Activated CD4-positive, alpha-beta T cell treated with anti-CD3 and anti-CD28 coated beads, Interleukin-2, amount 10 ng/mL, durations not matched to agents 7 days and 5 days (primary cell): ENCODE measurements at regions not wholly inside any gene's neighbourhood (a gene's known extent, or its start where the extent isn't known, plus 50 kb on each side); places are given as distances from the start of the nearest gene placed in this dataset.
"Not testable (repeated sequence)": the region's sequence is repeated elsewhere in the genome, so short reads cannot be mapped to it uniquely, and the experiment has no call there.

Experiments
- CTCF ChIA-PET: fragments of 350-600 bp; sonication (Branson Sonifier 250); formaldehyde crosslinking; loops from one replicate; lab custom pipeline; 2021; ENCODE audit warnings: antibody characterized with exemption; lab: Charles Lee
- POLR2A ChIA-PET: fragments of 350-600 bp; sonication (Branson Sonifier 250); formaldehyde crosslinking; loops from one replicate; lab custom pipeline; 2021; ENCODE audit warnings: antibody characterized with exemption; lab: Charles Lee
- DNase-seq: peaks from one replicate; pipeline ENCODE4 v3.0.0-alpha.2; 2020
- H3K27ac Mint-ChIP-seq: one replicate; pipeline ENCODE4 v1.8.0; 2021; ENCODE audit warnings: mild to moderate bottlenecking, moderate library complexity, mixed read lengths
- H3K27me3 Mint-ChIP-seq: one replicate; pipeline ENCODE4 v1.8.0; 2021; ENCODE audit warnings: mixed read lengths
- H3K36me3 Mint-ChIP-seq: one replicate; pipeline ENCODE4 v1.8.0; 2021; ENCODE audit warnings: low read depth, mixed read lengths
- H3K4me1 Mint-ChIP-seq: one replicate; pipeline ENCODE4 v1.8.0; 2021; ENCODE audit warnings: mixed read lengths
- H3K4me3 Mint-ChIP-seq: one replicate; pipeline ENCODE4 v1.8.0; 2021; ENCODE audit warnings: mild to moderate bottlenecking, moderate library complexity, mixed read lengths
- H3K9me3 Mint-ChIP-seq: one replicate; pipeline ENCODE4 v1.8.0; 2021; ENCODE audit warnings: mixed read lengths

DNA sequence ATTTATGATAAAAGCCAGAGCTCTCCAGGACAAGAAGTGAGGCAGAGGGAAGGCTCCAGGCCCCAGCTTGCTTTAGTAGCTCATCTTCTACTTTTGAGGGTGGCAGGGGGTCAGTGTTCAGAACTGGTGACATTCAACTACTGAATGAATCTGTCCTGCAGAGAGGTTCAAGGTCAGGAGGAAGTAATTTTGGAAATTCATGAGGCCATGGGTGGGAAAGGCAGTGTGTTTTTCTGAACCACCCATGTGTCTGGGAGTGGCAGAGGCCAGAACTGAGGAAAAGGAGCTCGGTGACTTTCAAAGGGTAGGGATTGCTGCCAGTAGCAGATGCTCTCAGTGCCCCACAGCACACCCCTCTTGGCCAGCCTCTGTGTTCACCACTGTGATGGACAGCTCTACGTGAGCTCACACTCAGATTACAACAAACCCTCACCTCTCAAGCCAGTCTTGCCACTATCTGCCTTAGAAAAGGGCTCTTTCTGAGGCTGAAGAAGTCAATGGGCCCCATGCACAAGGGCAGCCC is 571.2 kb downstream of the RAB28 start:
- H3K27ac Mint-ChIP-seq = no peak overlapping the region
- H3K9me3 Mint-ChIP-seq = peaks cover 6% of the 10 kb centered on the region
- no peaks in the 10 kb centered on the region for H3K4me1 Mint-ChIP-seq
- no peak overlapping the region for H3K4me3 Mint-ChIP-seq
- ChIA-PET CTCF (no interaction called here), POLR2A (no interaction called here)
- H3K36me3 Mint-ChIP-seq = no peaks in the 10 kb centered on the region
- no peaks in the 10 kb centered on the region for H3K27me3 Mint-ChIP-seq
- DNase-seq = no peak

DNA sequence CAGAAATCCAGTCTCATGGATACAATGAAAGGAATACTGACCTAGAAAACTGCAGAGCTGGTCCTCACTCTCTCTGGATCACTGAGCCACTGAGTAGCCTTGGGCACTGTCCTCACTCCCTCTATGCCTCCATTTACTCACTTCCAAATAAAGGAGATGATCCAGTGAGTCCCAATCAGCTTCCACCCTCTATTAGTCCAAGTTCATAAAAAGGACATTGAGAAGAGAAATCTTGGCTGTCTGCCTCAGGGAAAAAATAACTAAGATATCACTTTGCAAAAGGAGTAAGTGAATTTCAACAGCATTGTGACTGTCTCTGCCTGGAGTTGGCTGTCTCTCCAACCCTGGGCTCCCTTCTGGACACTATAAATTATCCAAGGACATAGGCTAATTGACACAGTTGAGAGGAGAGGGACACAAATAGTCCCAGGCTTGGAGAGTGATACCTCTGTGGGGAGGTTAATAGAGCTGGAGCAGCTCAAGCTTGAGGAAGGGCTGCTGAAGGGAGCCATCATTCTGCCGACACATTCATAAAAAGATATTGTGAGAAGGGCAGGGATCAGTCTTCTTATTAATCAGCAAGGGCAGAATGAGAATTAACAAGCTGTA is 572.3 kb downstream of the RAB28 start:
- CTCF ChIA-PET = no interaction called here

DNA sequence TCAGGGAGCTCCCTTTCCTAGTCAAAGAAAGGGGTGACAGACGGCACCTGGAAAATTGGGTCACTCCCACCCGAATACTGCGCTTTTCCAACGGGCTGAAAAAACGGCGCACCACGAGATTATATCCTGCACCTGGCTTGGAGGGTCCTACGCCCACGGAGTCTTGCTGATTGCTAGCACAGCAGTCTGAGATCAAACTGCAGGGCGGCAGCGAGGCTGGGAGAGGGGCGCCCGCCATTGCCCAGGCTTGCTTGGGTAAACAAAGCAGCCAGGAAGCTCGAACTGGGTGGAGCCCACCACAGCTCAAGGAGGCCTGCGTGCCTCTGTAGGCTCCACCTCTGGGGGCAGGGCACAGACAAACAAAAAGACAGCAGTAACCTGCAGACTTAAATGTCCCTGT is 580.5 kb downstream of the RAB28 start:
- DNase-seq, H3K36me3 Mint-ChIP-seq, POLR2A ChIA-PET, H3K9me3 Mint-ChIP-seq, CTCF ChIA-PET, H3K27ac Mint-ChIP-seq, H3K27me3 Mint-ChIP-seq, H3K4me3 Mint-ChIP-seq, H3K4me1 Mint-ChIP-seq: not testable (repeated sequence)

More for the DNA sequence above, 572.3 kb downstream of the RAB28 start:
- Mint-ChIP-seq H3K27me3 (no peaks in the 10 kb centered on the region), H3K27ac (no peak overlapping the region), H3K9me3 (peaks cover 6% of the 10 kb centered on the region), H3K4me3 (no peak overlapping the region), H3K36me3 (no peaks in the 10 kb centered on the region), H3K4me1 (no peaks in the 10 kb centered on the region)
- no peak for DNase-seq
- POLR2A ChIA-PET = no interaction called here

DNA sequence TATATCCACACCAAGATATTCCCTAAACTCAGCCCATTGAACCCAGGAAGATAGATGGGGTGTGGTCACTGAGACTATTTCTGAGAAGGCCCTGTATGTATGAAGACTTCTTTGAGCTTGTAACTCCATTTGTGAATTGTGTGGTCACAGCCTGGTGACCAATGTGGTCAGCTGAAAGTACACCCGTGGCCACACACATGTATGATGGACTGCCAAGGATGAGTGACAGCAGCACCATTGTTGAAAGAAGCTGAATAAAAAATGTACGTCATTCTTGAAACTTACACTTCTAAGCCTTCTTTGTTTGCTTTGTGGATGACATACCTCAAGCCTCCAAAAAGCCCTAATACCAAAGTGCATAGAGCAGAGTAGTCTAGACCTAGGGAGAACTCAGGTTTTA is 581.4 kb downstream of the RAB28 start:
- CTCF ChIA-PET = no interaction called here
- no peaks in the 10 kb centered on the region for H3K4me1 Mint-ChIP-seq
- H3K36me3 Mint-ChIP-seq = no peaks in the 10 kb centered on the region
- DNase-seq = no peak
- H3K4me3 Mint-ChIP-seq = no peak overlapping the region
- H3K27ac Mint-ChIP-seq = no peak overlapping the region
- POLR2A ChIA-PET = no interaction called here
- H3K27me3 Mint-ChIP-seq = no peaks in the 10 kb centered on the region
- peaks cover 4% of the 10 kb centered on the region for H3K9me3 Mint-ChIP-seq

DNA sequence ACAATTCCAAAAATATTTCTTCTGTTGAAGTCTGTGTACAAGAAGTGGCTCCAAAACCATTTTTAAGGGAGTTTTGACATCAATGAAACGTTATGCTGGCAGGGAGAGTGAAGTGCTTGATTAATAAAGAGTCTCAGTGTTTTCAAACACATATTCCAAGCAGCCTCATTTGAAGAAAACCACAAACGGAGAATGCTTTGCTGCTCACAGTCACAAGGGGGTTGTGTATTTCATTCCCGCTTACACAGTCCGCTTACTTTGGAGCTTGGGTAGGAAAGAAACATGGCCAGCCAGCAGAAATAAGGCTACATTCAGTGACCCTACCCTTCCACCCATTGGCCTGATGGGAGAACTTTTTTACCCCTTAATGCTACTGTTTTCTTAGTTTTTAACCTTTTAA is 586.2 kb downstream of the RAB28 start:
- Mint-ChIP-seq H3K27ac (no peak overlapping the region), H3K9me3 (peaks cover 4% of the 10 kb centered on the region), H3K36me3 (no peaks in the 10 kb centered on the region), H3K4me3 (no peak overlapping the region), H3K27me3 (no peaks in the 10 kb centered on the region), H3K4me1 (no peaks in the 10 kb centered on the region)
- CTCF ChIA-PET = no interaction called here
- DNase-seq = no peak
- POLR2A ChIA-PET = no interaction called here

DNA sequence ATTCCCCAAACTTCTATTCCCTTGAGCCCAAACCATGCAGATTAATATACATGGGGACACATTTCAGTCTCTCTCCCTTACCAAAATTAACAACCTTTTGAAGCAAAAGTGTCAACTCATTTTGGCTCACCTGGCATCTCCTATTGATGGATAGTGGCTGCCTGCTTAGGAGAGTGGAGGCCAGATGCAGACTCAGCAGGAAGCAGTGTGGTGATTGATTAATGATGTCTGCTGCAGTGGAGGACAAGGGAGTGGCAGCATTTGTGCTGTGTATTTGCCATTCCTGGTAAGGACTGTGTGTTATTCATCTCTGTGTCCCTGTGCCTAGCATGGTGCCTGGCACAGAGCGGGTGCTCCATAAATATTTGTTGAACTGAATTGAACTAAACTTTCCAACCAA is 590.1 kb downstream of the RAB28 start:
- Mint-ChIP-seq H3K36me3 (no peaks in the 10 kb centered on the region), H3K4me3 (no peak overlapping the region), H3K9me3 (no peaks in the 10 kb centered on the region), H3K4me1 (no peaks in the 10 kb centered on the region), H3K27ac (no peak overlapping the region), H3K27me3 (no peaks in the 10 kb centered on the region)
- ChIA-PET POLR2A (no interaction called here), CTCF (no interaction called here)
- no peak for DNase-seq

DNA sequence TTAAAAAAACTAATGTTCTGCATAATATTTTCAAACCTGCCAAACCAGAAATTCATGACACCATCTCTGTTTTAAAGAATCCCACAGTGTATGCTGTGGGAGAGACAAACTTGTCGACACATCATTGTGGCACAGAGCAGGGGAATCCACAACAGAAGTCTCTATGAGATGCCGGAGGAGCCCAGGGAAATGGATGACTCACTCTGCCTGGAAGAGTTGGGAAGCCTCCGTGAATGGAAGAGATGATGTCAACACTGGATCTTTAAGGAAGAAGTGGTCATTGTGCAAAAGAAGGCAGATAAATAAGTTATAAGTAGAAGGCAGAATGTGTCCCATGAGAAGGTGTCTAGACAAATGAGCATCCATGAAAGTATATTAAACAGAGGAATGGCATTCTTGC is 595.1 kb downstream of the RAB28 start:
- POLR2A ChIA-PET = no interaction called here
- no peak overlapping the region for H3K4me3 Mint-ChIP-seq
- peaks cover 9% of the 10 kb centered on the region for H3K9me3 Mint-ChIP-seq
- no peaks in the 10 kb centered on the region for H3K36me3 Mint-ChIP-seq
- H3K27ac Mint-ChIP-seq = no peak overlapping the region
- H3K27me3 Mint-ChIP-seq = no peaks in the 10 kb centered on the region
- no peak for DNase-seq
- CTCF ChIA-PET = no interaction called here
- no peaks in the 10 kb centered on the region for H3K4me1 Mint-ChIP-seq

DNA sequence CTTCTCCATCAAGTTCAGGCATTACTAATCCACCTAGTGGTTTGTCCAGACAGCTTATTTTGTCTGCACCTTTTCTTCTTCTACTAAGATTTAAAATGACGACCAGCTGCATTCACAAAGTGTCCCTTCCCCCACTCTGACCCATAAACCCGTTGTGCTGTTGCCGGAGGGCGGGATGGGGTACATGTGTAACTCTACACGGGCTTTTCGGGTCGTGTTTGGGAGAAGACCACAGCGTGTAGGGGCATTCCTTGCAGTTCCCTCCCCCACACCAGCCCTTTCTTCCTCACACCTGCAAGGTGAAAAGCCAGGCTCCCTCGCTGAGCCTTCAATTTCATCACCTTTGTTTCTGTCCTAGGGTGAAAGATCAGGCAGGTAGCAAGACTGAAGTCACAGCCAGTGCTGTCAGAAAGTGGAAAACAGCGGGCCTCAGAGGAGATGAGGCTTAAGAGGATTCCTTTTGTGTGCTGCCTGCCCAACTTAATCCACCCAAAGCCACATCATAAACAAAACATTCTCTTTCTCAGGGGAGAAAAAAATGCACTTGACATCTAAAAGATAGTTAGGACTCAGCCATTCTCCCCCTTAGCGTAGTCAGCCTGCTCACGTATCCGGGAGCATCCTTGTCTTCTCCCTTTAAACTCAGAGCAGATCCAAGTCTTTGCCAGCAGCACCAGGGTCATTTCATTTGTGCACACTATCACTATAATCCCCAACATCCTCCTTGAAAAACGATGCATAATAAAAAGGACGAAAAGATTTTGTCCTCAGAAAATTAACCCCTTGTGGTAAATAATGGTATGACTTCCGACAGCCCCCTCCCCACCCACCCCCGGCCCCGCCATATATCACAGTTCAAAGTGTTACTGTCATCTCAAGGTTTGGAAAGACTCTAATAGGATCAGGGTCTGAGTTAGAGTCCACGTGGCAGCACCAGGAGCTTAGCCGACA is 599.0 kb downstream of the RAB28 start:
- H3K36me3 Mint-ChIP-seq = no peaks in the 10 kb centered on the region
- no peak overlapping the region for H3K4me3 Mint-ChIP-seq
- CTCF ChIA-PET = no interaction called here
- no peak for DNase-seq
- no peaks in the 10 kb centered on the region for H3K4me1 Mint-ChIP-seq
- no peak overlapping the region for H3K27ac Mint-ChIP-seq
- POLR2A ChIA-PET = no interaction called here
- H3K9me3 Mint-ChIP-seq = peaks cover 9% of the 10 kb centered on the region
- H3K27me3 Mint-ChIP-seq = no peaks in the 10 kb centered on the region

DNA sequence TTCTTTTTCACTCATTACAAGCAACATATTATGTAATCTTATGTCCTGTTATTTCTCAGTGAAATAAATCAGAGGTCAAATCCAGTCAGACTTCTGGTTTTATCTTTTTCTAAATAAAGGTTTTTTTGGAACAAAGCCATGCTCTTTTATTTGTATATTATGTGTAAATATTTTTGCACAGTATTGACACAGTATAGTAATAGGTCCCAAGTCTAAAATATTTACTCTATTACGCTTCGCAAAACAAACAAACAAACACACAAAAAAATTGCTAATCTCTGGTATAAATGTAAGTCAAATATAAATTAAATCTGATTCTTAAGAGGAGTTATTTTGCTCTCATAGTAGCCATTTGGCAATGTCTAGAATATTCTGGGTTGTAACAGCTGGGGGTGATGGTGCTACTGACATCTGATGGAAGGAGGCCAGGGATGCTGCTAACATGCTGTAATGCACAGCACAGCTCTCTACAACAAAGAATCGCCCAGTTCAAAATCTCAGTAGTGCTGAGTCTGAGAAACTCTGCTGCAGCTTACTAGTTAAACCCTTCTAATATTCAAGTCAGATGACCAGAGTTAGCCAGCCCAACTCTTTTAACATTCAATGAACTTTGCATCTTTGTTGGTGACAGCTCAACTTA is 602.1 kb downstream of the RAB28 start:
- no peaks in the 10 kb centered on the region for H3K27me3 Mint-ChIP-seq
- H3K4me1 Mint-ChIP-seq = no peaks in the 10 kb centered on the region
- H3K4me3 Mint-ChIP-seq = no peak overlapping the region
- H3K36me3 Mint-ChIP-seq = no peaks in the 10 kb centered on the region
- H3K27ac Mint-ChIP-seq = no peak overlapping the region
- CTCF ChIA-PET = no interaction called here
- DNase-seq = no peak
- H3K9me3 Mint-ChIP-seq = peaks cover 3% of the 10 kb centered on the region
- POLR2A ChIA-PET = no interaction called here

DNA sequence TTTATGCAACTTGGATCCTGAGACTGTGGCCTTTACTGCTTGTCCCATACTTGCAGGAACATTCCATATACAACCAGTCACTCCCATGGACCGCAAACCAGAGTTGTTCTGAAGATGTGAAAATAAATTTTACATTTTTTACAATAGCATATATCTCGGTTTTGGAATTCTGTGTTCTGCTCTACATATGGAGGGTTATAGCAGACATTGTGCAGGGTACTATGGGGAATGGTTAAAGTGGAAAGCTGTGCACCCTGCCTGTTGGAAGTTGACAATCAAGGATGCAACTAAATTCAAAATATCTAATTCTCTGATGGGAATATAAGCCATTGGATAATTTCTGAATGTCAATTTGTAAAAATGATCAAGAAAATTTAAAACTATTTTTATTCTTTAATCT is 603.3 kb downstream of the RAB28 start:
- no peaks in the 10 kb centered on the region for H3K27me3 Mint-ChIP-seq
- H3K27ac Mint-ChIP-seq = no peak overlapping the region
- no peak for DNase-seq
- ChIA-PET POLR2A (no interaction called here), CTCF (interaction anchor here (0.7 kb wide), 1 partner anchor 681 kb away, joined by 4 read pairs; no protein-coding TSS in a partner anchor)
- H3K4me1 Mint-ChIP-seq = no peaks in the 10 kb centered on the region
- H3K9me3 Mint-ChIP-seq = peaks cover 6% of the 10 kb centered on the region
- no peaks in the 10 kb centered on the region for H3K36me3 Mint-ChIP-seq
- H3K4me3 Mint-ChIP-seq = no peak overlapping the region

DNA sequence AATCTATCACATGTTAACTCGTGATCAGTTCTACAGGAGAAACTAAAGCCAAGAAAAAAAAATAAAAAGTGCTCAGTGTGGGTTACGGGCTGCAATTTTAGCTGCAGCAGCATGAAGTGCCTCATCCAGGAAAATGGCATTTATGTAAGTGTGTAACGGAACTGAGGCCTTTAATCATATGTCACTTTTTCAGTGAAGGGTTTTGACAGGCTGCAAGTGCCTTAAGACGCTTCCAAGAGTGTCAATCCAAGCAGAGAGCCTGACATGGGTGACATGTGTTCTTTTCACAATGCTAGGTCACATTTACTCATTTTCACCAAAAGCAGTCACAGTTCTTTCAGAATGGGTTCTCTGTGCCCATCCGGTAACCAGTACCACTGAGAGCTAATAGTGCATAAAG is 604.6 kb downstream of the RAB28 start:
- no peak overlapping the region for H3K4me3 Mint-ChIP-seq
- peaks cover 3% of the 10 kb centered on the region for H3K9me3 Mint-ChIP-seq
- no peak overlapping the region for H3K27ac Mint-ChIP-seq
- POLR2A ChIA-PET = no interaction called here
- H3K36me3 Mint-ChIP-seq = no peaks in the 10 kb centered on the region
- CTCF ChIA-PET = no interaction called here
- H3K4me1 Mint-ChIP-seq = no peaks in the 10 kb centered on the region
- no peaks in the 10 kb centered on the region for H3K27me3 Mint-ChIP-seq
- DNase-seq = no peak

DNA sequence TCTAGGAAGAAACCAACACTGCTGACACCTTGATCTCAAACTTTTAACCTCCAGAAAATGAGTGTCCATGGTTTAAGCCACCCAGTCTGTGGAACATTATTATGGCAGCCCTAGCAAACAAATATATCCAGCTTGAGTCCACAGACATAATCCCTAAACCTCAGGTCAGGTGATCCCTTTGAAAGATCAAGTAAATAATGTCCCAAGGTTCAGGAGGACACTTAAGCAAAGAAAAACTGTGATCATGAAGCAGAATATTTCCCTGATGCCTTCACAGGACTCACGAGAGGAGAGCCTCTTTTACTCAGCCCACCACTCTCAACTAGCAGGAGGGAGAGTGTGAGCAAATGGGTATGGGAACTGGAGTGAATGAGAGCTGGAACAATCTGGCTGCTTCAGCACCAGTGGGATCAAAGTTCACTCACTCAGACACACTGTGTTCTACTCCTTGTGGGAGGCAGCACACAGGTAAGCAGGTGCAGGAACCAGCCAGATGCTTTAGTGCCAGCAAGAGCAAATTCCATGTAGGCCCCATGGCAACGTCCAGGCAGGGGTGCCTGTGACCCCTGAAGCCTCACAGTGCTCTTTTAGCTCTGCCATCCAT is 608.4 kb downstream of the RAB28 start:
- ChIA-PET CTCF (no interaction called here), POLR2A (no interaction called here)
- H3K36me3 Mint-ChIP-seq = no peaks in the 10 kb centered on the region
- H3K4me1 Mint-ChIP-seq = no peaks in the 10 kb centered on the region
- DNase-seq = no peak
- H3K27ac Mint-ChIP-seq = no peak overlapping the region
- no peak overlapping the region for H3K4me3 Mint-ChIP-seq
- H3K9me3 Mint-ChIP-seq = peaks cover 3% of the 10 kb centered on the region
- H3K27me3 Mint-ChIP-seq = no peaks in the 10 kb centered on the region

DNA sequence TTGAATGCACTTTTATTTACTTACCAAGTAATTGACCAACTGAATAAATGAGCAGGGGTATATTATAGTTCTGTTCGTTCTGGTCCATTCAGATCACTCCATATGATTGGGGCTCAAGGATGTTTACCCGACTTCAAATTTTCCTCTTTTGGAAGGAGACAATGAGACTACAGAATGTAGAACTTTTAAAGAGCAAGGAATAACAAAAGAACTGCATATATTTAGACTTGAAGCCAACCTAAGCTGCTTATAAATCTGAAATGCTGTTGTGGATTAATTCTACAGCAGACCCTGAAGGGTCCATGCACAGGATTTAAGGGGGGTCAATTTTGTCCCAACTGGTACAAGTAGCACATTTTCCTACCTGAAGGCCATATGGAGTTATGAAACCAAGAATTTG is 610.8 kb downstream of the RAB28 start:
- no peak overlapping the region for H3K4me3 Mint-ChIP-seq
- H3K27ac Mint-ChIP-seq = no peak overlapping the region
- DNase-seq = no peak
- H3K36me3 Mint-ChIP-seq = no peaks in the 10 kb centered on the region
- CTCF ChIA-PET = no interaction called here
- no peaks in the 10 kb centered on the region for H3K4me1 Mint-ChIP-seq
- peaks cover 8% of the 10 kb centered on the region for H3K9me3 Mint-ChIP-seq
- POLR2A ChIA-PET = no interaction called here
- H3K27me3 Mint-ChIP-seq = no peaks in the 10 kb centered on the region
